ENCODE measurements at regions not wholly inside any gene's neighbourhood (a gene's known extent, or its start where the extent isn't known, plus 50 kb on each side); places are given as distances from the start of the nearest gene placed in this dataset.

DNA sequence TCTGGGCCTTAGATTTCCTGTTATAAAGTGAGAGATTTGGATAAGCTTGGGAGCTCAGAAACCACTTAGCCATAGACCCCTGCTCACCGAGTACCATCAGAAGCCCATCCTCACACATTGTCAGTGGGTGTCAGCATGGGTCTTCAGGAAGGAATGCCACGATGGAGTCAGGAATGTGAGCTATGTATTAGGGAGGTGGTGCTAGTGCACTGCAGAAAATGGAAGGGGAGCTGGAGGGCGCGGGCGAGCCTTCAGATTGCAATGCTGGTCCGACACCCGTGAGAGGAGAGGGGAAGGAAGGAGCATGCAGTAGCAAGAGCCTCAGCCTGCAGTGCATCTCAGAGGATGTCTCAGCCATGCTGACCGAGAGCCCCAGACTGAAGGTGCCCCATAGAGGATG lies 294.5 kb downstream of the FOXL1 start:
- TF ChIP-seq, protein P1, sequence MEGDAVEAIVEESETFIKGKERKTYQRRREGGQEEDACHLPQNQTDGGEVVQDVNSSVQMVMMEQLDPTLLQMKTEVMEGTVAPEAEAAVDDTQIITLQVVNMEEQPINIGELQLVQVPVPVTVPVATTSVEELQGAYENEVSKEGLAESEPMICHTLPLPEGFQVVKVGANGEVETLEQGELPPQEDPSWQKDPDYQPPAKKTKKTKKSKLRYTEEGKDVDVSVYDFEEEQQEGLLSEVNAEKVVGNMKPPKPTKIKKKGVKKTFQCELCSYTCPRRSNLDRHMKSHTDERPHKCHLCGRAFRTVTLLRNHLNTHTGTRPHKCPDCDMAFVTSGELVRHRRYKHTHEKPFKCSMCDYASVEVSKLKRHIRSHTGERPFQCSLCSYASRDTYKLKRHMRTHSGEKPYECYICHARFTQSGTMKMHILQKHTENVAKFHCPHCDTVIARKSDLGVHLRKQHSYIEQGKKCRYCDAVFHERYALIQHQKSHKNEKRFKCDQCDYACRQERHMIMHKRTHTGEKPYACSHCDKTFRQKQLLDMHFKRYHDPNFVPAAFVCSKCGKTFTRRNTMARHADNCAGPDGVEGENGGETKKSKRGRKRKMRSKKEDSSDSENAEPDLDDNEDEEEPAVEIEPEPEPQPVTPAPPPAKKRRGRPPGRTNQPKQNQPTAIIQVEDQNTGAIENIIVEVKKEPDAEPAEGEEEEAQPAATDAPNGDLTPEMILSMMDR (IDR thresholded peaks at IDR 0.05; ENCODE audit: low read depth, low read length): no peak
- no peak for TF ChIP-seq EZH2phosphoT487 (IDR thresholded peaks at IDR 0.05; ENCODE audit: low read depth)
